Prostate gland (tissue), 2 donors: ENCODE measurements at regions not wholly inside any gene's neighbourhood (a gene's known extent, or its start where the extent isn't known, plus 50 kb on each side); places are given as distances from the start of the nearest gene placed in this dataset.

Experiments used
- POLR2A ChIP-seq: fragments of 450-650 bp; IDR thresholded peaks from one replicate; pipeline ENCODE4 v1.6.1; 2016; ENCODE audit warnings: antibody characterized with exemption, mild to moderate bottlenecking
- POLR2AphosphoS5 ChIP-seq: sonication (generic); formaldehyde crosslinking; IDR thresholded peaks from one replicate; pipeline ENCODE4 v1.6.1; 2017; ENCODE audit warnings: antibody characterized with exemption
- TF ChIP-seq, protein P1 (sequence below), 4 experiments: fragments of 200-600 bp in 2 of 4; fragments of 450-650 bp in 2 of 4; sonication (generic) in 2 of 4; IDR thresholded peaks; 1 replicate in 3 of 4; 2 replicates in 1 of 4; pipeline ENCODE4 v1.5.1; 2016 to 2019; ENCODE audit warnings: antibody characterized with exemption in 4 of 4, mild to moderate bottlenecking in 2 of 4, moderate library complexity in 2 of 4

- TF ChIP-seq, protein P1, sequence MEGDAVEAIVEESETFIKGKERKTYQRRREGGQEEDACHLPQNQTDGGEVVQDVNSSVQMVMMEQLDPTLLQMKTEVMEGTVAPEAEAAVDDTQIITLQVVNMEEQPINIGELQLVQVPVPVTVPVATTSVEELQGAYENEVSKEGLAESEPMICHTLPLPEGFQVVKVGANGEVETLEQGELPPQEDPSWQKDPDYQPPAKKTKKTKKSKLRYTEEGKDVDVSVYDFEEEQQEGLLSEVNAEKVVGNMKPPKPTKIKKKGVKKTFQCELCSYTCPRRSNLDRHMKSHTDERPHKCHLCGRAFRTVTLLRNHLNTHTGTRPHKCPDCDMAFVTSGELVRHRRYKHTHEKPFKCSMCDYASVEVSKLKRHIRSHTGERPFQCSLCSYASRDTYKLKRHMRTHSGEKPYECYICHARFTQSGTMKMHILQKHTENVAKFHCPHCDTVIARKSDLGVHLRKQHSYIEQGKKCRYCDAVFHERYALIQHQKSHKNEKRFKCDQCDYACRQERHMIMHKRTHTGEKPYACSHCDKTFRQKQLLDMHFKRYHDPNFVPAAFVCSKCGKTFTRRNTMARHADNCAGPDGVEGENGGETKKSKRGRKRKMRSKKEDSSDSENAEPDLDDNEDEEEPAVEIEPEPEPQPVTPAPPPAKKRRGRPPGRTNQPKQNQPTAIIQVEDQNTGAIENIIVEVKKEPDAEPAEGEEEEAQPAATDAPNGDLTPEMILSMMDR (IDR thresholded peaks at IDR 0.05): no peak
- TF ChIP-seq POLR2A (no peak), POLR2AphosphoS5 (no peak)
Observed at GRCh38 chr7:124426621-124427020, 339.0 kb downstream of the GPR37 start.
